Umbilical cord (tissue), 1 donor: ENCODE measurements at regions not wholly inside any gene's neighbourhood (a gene's known extent, or its start where the extent isn't known, plus 50 kb on each side); places are given as distances from the start of the nearest gene placed in this dataset.
"Not testable (repeated sequence)": the region's sequence is repeated elsewhere in the genome, so short reads cannot be mapped to it uniquely, and the experiment has no call there.

ENCODE experiments used
- DNase-seq: peaks from one replicate; pipeline ENCODE4 v3.0.0-alpha.2; 2015; ENCODE audit warnings: low spot score

- DNase-seq, result no peak
Observed at GRCh38 chr11:15653191-15653710, 538.5 kb downstream of the INSC start.

DNA sequence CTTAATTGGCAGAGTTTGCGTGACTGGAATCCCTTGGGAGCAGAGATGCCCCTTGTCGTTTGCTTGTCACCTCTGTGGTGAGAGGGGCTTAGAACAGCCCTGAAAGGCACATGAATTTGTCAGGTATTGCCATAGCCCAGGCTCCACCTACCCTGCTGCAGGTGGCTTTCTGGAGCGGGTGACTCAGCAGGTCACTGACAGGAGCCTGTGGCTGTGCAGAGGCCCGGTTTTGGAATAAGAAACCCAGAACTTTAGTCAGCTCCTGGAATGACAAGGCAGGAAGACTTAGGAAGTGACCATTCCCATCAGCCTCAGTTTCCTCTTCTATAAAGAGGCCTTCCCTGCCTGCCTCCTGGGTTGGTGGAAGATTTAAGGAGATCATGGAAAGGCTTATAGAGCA is 539.7 kb downstream of the INSC start:
- DNase-seq, result no peak

GRCh38 chr11:15655552-15655951 is 540.8 kb downstream of the INSC start:
- DNase-seq, result no peak

GRCh38 chr11:15657264-15657663 is 542.5 kb downstream of the INSC start:
- no peak for DNase-seq

GRCh38 chr11:15660496-15660895 is 545.8 kb downstream of the INSC start:
- DNase-seq, result no peak

DNA sequence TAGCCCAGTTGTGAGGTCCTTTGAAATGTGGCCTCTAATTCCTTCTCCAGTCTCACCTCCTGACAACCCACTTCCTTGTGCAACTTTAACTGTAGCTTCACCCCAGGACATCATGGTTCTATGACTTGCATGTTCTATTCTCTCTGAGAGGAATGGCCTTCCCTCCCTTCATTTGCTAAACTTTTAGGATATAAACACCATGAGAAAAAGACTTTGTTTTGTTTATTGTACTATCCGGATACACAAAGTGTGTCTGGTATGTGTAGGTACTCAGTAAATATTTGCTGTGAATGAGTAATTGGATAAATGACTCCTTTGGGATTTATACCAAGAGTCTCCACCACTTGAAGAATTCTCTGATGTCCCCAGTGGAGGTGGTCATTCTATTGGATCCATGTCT is 547.6 kb downstream of the INSC start:
- DNase-seq, result no peak

GRCh38 chr11:15663777-15664218 is 549.1 kb downstream of the INSC start:
- DNase-seq, result no peak

DNA sequence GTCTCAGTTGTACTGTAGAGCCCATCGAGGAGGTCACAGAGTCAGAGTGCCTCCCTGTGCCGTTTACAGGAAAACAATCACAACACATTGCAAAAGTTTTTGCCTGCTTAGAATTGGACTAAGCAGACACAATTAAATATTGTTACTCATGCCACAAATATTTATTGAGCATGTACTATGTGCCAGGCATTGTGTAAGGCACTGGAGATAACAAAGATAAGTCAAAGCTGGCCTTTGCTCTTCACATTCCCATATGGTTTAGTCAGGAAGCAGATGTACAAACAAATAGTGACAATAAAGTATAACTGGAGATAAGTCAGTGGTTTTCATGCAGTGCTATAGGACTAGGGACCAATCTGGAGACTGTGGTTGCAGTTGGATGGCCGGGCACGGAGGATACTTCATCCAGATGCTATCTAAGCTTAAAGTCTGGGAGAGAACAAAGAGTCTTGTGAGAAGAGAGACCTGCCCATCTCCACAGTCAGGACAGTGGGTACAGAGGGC is 550.7 kb downstream of the INSC start:
- no peak for DNase-seq

DNA sequence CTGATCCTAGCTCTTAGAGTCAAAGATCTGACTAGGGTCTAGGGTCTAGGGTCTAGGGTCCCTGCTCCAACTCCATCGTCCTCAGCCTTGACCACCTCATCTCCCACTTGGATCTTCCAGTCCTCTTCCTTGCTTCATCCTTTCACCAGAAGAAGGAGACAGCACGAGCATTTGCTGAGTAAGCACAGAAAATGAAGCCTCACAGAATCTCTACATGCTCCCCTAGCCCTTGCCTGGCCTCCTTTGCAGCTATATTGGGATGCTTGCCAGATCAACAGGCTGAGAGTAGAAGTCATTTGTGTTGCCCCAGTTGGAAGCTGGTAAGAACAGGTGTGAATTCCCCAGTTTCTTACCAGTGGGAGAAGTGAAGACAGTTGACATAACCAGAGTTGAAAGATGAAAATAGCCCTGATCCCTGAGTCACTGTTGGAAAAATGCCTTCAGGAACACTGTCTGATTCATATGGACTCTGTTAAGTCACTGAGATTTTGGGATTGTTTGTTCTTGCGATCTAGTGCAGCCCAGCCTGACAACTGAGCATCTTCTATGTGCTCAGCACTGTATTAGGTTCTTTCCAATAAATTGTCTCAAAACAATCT is 552.5 kb downstream of the INSC start:
- no peak for DNase-seq

DNA sequence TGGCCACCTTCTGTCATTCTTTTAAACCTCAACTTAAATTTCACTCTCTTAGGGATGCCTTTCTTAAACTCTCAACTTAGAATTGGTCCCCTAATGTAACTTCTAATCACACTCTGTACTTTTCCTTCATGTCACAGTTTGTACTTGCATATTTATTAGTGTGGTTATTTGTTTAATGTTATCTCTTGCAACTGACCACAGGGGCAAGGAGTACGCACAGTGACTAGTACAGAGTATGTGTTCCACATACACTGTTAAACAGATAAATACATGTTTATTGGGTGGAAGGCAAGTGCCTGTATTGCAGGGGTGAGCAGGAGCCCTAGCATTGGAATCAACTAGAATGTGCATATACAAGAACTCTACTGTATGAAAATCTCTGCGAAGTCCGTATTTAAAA is 554.0 kb downstream of the INSC start:
- DNase-seq, result no peak

- no peak for DNase-seq
Observed at GRCh38 chr11:15670520-15671070, 555.9 kb downstream of the INSC start.

DNA sequence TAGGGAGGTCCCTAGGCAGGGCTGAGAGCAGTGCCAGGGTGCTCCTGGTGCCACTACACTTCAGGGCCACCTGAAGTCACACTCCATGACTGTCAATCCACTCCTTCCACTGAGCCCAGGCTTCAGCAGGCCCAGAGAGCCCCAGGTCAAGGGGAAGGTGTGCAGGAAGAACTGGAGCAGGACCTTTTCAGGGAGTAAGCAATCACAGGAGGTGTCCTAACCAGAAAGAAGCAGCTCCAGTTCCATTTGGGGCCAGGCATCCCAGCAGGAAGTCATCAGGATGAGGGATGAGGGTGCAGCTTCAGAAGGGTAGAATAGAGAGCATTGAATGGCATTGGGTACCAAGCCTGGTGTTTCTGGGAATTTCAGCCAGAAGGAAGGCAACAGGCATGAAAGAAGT is 556.5 kb downstream of the INSC start:
- DNase-seq, result no peak

- DNase-seq, result no peak
Observed at GRCh38 chr11:15672825-15673224, 558.1 kb downstream of the INSC start.

- DNase-seq, result no peak
Observed at GRCh38 chr11:15673408-15673831, 558.7 kb downstream of the INSC start.

DNA sequence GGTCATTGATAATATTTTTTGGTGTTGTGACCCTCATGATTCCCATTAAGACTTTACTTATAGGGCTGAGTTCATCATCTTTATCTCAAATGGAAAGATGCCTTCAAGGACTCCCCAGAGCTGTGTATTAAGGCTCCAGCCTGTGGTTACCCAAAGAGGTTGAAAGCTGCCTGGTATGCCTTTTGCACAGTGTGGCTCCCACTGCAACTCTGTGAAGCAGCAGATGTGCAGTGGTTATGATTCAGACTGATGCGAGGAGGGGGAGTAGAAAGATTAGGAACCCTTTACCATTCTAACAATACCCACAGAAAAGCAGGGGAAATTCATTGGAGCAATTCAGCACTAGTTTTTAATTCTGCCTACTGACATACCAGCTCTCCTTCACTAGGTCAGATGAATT is 560.0 kb downstream of the INSC start:
- no peak for DNase-seq

- DNase-seq, result no peak
Observed at GRCh38 chr11:15675683-15676082, 561.0 kb downstream of the INSC start.

- no peak for DNase-seq
Observed at GRCh38 chr11:15677181-15677580, 562.5 kb downstream of the INSC start.

GRCh38 chr11:15683528-15683927 is 568.8 kb downstream of the INSC start:
- no peak for DNase-seq

DNA sequence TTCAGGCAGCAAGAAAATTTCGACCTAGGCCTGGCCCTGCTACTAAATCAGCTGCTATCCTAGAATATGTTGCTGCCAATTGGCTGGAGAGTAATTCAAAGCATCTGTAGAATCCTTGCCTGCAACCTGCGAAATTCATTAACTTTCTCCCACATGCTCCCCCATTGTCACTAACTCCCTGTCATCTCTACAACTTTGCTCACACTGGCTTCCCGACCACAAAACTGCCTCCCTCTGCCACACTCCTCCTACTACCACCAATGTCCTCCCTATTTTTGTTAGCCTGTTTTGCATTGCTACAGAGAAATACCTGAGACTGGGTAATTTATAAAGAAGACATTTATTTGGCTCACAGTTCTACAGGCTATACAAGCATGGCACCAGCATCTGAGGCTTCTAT is 570.6 kb downstream of the INSC start:
- no peak for DNase-seq

- DNase-seq, result not testable (repeated sequence)
Observed at GRCh38 chr11:15686259-15686658, 571.5 kb downstream of the INSC start.

DNA sequence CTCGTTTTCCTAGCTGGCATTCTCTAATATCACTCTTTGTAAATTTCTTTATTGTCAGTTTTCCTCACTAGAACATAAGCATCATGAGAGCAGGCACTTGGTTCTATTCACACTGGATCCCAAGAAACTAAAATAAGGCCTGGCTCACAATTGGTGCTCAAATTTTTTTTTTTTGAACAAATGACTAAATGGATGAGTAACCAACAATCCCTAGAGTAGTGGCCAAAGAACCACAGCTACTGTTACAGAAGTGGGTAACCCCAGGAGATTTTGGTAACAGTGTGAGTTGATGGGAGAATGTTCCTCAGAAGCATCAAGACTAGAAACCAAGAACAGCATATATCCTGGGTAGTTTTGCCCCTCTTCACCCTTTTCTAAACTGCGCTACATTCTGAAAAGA is 572.6 kb downstream of the INSC start:
- DNase-seq, result no peak

- DNase-seq, result no peak
Observed at GRCh38 chr11:15688351-15688792, 573.6 kb downstream of the INSC start.

GRCh38 chr11:15690320-15690719 is 575.6 kb downstream of the INSC start:
- no peak for DNase-seq
